IMR-90 (cell line): ENCODE measurements at regions not wholly inside any gene's neighbourhood (a gene's known extent, or its start where the extent isn't known, plus 50 kb on each side); places are given as distances from the start of the nearest gene placed in this dataset.

Experiments
- ATAC-seq: fragments of 200-7000 bp; cut with Tn5 transposase; 2 replicates; pipeline ENCODE4 v1.9.1; 2020; ENCODE audit warnings: low read depth, mild to moderate bottlenecking, moderate library complexity
- BruUV-seq: library from RNA; stranded (reverse); fragments of 400-500 nt; replicated peaks from 2 replicates; lab custom pipeline; 2021; lab: Mats Ljungman, UMichigan
- CTCF ChIA-PET: fragments of 300-600 bp; formaldehyde crosslinking; extraction: SDS; loops from one replicate; lab custom pipeline; 2021; ENCODE audit warnings: antibody characterized with exemption; lab: Yijun Ruan, JAX
- POLR2A ChIA-PET: fragments of 300-600 bp; sonication (Branson Sonifier 250); formaldehyde crosslinking; loops from one replicate; lab custom pipeline; 2022; ENCODE audit warnings: antibody characterized with exemption; ENCODE audit not compliant: unreplicated experiment; lab: Charles Lee
- DNase-seq: peaks from one replicate; pipeline ENCODE4 v3.0.0; 2013
- H2AFZ ChIP-seq: replicated peaks from 2 replicates; pipeline ENCODE3; 2013; ENCODE audit warnings: low read length, mild to moderate bottlenecking; ENCODE audit not compliant: poor library complexity
- H2AK5ac ChIP-seq: 2 replicates; pipeline ENCODE4 v1.6.1; 2013; ENCODE audit warnings: low read depth, low read length, inconsistent platforms
- H2AK9ac ChIP-seq: replicated peaks from 2 replicates; pipeline ENCODE3; 2013; ENCODE audit warnings: mild to moderate bottlenecking, low read depth, low read length, moderate library complexity; ENCODE audit not compliant: poor library complexity
- H2BK120ac ChIP-seq: 2 replicates; pipeline ENCODE4 v1.6.1; 2013; ENCODE audit warnings: low read depth, low read length, inconsistent platforms
- H2BK15ac ChIP-seq: 3 replicates; pipeline ENCODE4 v1.6.1; 2013; ENCODE audit warnings: low read depth, low read length, inconsistent platforms
- H2BK20ac ChIP-seq: 2 replicates; pipeline ENCODE4 v1.6.1; 2013; ENCODE audit warnings: low read depth, mild to moderate bottlenecking, inconsistent platforms, low read length, moderate library complexity
- H2BK5ac ChIP-seq: 2 replicates; pipeline ENCODE4 v1.6.1; 2013; ENCODE audit warnings: mild to moderate bottlenecking, low read depth, low read length, inconsistent platforms; ENCODE audit not compliant: poor library complexity, severe bottlenecking
- H3K14ac ChIP-seq: replicated peaks from 2 replicates; pipeline ENCODE4 v1.6.1; 2013; ENCODE audit warnings: low read depth, low read length, inconsistent platforms
- H3K18ac ChIP-seq: 2 replicates; pipeline ENCODE4 v1.6.1; 2013; ENCODE audit warnings: low read depth, low read length, control low read depth
- H3K23ac ChIP-seq: 2 replicates; pipeline ENCODE4 v1.6.1; 2013; ENCODE audit warnings: low read depth, low read length, inconsistent platforms
- H3K27ac ChIP-seq: 2 replicates; pipeline ENCODE4 v1.5.1; 2013; ENCODE audit warnings: mild to moderate bottlenecking, control low read depth, low read length; ENCODE audit not compliant: insufficient read depth
- H3K27me3 ChIP-seq: 2 replicates; pipeline ENCODE4 v1.6.1; 2013; ENCODE audit warnings: low read length; ENCODE audit not compliant: control insufficient read depth, insufficient read depth
- H3K36me3 ChIP-seq: 2 replicates; pipeline ENCODE4 v1.6.1; 2013; ENCODE audit warnings: low read length, mixed read lengths; ENCODE audit not compliant: control insufficient read depth, insufficient read depth
- H3K4ac ChIP-seq: 2 replicates; pipeline ENCODE4 v1.6.1; 2013; ENCODE audit warnings: low read depth, low read length, inconsistent platforms
- H3K4me1 ChIP-seq: 2 replicates; pipeline ENCODE4 v1.6.1; 2013; ENCODE audit warnings: low read length, mixed read lengths; ENCODE audit not compliant: control insufficient read depth, insufficient read depth
- H3K4me2 ChIP-seq: 2 replicates; pipeline ENCODE4 v1.6.1; 2013; ENCODE audit warnings: low read depth, mild to moderate bottlenecking, control low read depth, low read length, moderate library complexity
- H3K4me3 ChIP-seq: 2 replicates; pipeline ENCODE4 v1.5.1; 2013; ENCODE audit warnings: low read depth, mild to moderate bottlenecking, control low read depth, low read length, moderate library complexity; ENCODE audit not compliant: insufficient read depth
- H3K56ac ChIP-seq: 2 replicates; pipeline ENCODE4 v1.6.1; 2013; ENCODE audit warnings: low read length, inconsistent platforms; ENCODE audit not compliant: insufficient read depth; ENCODE audit errors: extremely low read depth
- H3K79me1 ChIP-seq, 2 experiments: 2 replicates each; pipeline ENCODE4 v1.6.1; 2013; ENCODE audit warnings: low read length in 2 of 2, inconsistent platforms in 1 of 2, low read depth in 1 of 2
- H3K9ac ChIP-seq: 2 replicates; pipeline ENCODE4 v1.6.1; 2013; ENCODE audit warnings: low read depth, low read length, control low read depth
- H3K9me1 ChIP-seq: 2 replicates; pipeline ENCODE4 v1.6.1; 2013; ENCODE audit warnings: low read length, inconsistent platforms; ENCODE audit not compliant: insufficient read depth
- H3K9me3 ChIP-seq: 2 replicates; pipeline ENCODE4 v1.6.1; 2013; ENCODE audit warnings: low read length; ENCODE audit not compliant: control insufficient read depth, insufficient read depth
- H4K20me1 ChIP-seq: 2 replicates; pipeline ENCODE4 v1.6.1; 2013; ENCODE audit warnings: low read length, inconsistent platforms; ENCODE audit not compliant: insufficient read depth
- H4K5ac ChIP-seq: 2 replicates; pipeline ENCODE4 v1.6.1; 2013; ENCODE audit warnings: mild to moderate bottlenecking, low read depth, low read length, control low read depth
- H4K8ac ChIP-seq, 2 experiments: 2 replicates each; pipeline ENCODE4 v1.6.1; 2013; ENCODE audit warnings: low read depth in 2 of 2, low read length in 2 of 2, control low read depth in 1 of 2, inconsistent platforms in 1 of 2
- H4K91ac ChIP-seq: 2 replicates; pipeline ENCODE4 v1.6.1; 2013; ENCODE audit warnings: low read depth, low read length, inconsistent platforms; ENCODE audit not compliant: insufficient read depth
- BHLHE40 ChIP-seq: fragments of 150-350 bp; IDR thresholded peaks from 2 replicates; pipeline ENCODE4 v1.6.1; 2016; ENCODE audit warnings: mild to moderate bottlenecking, low read depth, low read length
- CEBPB ChIP-seq: IDR thresholded peaks from 2 replicates; pipeline ENCODE4 v1.6.1; 2012; ENCODE audit warnings: low read depth, low read length, improper control_type of control experiment
- CHD1 ChIP-seq: IDR thresholded peaks from 2 replicates; pipeline ENCODE4 v1.6.1; 2012; ENCODE audit warnings: low read depth, low read length, improper control_type of control experiment
- MAFK ChIP-seq: IDR thresholded peaks from 2 replicates; pipeline ENCODE4 v1.6.1; 2012; ENCODE audit warnings: low read depth, low read length, improper control_type of control experiment
- MAZ ChIP-seq: IDR thresholded peaks from 2 replicates; pipeline ENCODE4 v1.6.1; 2012; ENCODE audit warnings: low read depth, mild to moderate bottlenecking, low read length, improper control_type of control experiment, moderate library complexity, borderline replicate concordance
- NFE2L2 ChIP-seq: fragments of 150-350 bp; IDR thresholded peaks from 2 replicates; pipeline ENCODE4 v1.6.1; 2016; ENCODE audit warnings: low read depth, mild to moderate bottlenecking, low read length
- RAD21 ChIP-seq: IDR thresholded peaks from 2 replicates; pipeline ENCODE4 v1.6.1; 2012; ENCODE audit warnings: low read length, improper control_type of control experiment
- RCOR1 ChIP-seq: IDR thresholded peaks from 2 replicates; pipeline ENCODE4 v1.6.1; 2012; ENCODE audit warnings: mild to moderate bottlenecking, low read length, improper control_type of control experiment; ENCODE audit not compliant: insufficient replicate concordance
- SMC3 ChIP-seq: fragments of 150-350 bp; IDR thresholded peaks from 2 replicates; pipeline ENCODE4 v1.6.1; 2016; ENCODE audit warnings: low read depth, mild to moderate bottlenecking, antibody characterized with exemption, low read length, moderate library complexity
- WGBS, 2 experiments: methylation state at CpG; one replicate each; pipeline versions ENCODE4 v1.1.5 to v1.1.7; 2013; ENCODE audit warnings: missing lambda C conversion rate in 2 of 2; ENCODE audit not compliant: insufficient read length in 1 of 2; ENCODE audit errors: extremely low coverage in 2 of 2; 5-methylcytosine and 5-hydroxymethylcytosine counted together
- dilution Hi-C: fragments of 300-500 bp; cut with HindIII; formaldehyde crosslinking; loops from one replicate; pipeline ENCODE4 v1.14.3; 2018; ENCODE audit warnings: low sequenced_read_pairs; ENCODE audit not compliant: unreplicated experiment
- in situ Hi-C: fragments of 300-500 bp; cut with MboI; formaldehyde crosslinking; loops from 3 replicates; pipeline ENCODE4 v1.14.3; 2019; ENCODE audit warnings: low sequenced_read_pairs, inconsistent platforms, mixed read lengths
- intact Hi-C: fragments of 100-400 bp; cut with micrococcal nuclease; formaldehyde crosslinking; loops from 2 replicates; pipeline ENCODE4 v1.10.0; 2022
- TF ChIP-seq, protein P1 (sequence below): fragments of 150-350 bp; IDR thresholded peaks from 2 replicates; pipeline ENCODE4 v1.6.1; 2016; ENCODE audit warnings: low read depth, mild to moderate bottlenecking, low read length, moderate library complexity, borderline replicate concordance
- TF ChIP-seq, protein P2 (sequence below): conservative IDR thresholded peaks from 2 replicates; pipeline ENCODE4 v1.5.1; 2012; ENCODE audit warnings: mild to moderate bottlenecking, low read depth, low read length, improper control_type of control experiment

DNA sequence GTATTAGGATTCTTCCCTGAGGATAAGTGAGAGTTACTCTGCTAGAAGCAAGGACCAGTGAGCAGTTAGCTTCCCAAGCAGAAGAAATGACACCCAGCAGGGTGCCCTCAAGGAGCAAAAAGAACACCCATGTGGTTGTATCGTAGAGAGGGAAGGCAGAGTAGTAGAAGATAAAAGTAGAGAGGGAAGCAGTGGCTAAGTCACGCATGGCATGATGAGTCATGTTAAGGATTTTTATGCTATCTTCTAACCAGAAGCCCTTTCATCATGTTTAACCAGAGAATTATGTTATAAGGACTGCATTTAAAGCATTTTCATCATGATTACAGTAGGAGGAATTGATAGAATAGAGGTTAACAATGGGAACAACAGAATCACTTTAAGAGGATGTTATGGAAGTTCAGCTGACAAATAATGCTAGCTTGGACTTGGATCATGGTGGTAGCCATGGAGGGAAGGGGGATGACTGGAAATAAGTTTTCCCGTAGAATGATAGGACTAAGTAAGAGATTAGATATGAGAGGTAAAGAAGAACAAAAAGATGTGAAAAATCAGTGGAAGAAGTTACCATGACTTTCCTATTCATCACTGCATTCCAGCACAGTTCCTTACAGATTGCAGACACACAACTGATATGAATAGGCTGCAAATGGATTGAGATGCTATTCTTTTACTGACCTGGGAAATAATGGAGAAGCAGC is 383.5 kb upstream of the INTU start (continued):
- TF ChIP-seq CHD1 (no peak), RAD21 (no peak)
- TF ChIP-seq, protein P1, sequence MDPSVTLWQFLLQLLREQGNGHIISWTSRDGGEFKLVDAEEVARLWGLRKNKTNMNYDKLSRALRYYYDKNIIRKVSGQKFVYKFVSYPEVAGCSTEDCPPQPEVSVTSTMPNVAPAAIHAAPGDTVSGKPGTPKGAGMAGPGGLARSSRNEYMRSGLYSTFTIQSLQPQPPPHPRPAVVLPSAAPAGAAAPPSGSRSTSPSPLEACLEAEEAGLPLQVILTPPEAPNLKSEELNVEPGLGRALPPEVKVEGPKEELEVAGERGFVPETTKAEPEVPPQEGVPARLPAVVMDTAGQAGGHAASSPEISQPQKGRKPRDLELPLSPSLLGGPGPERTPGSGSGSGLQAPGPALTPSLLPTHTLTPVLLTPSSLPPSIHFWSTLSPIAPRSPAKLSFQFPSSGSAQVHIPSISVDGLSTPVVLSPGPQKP: no peak

DNA sequence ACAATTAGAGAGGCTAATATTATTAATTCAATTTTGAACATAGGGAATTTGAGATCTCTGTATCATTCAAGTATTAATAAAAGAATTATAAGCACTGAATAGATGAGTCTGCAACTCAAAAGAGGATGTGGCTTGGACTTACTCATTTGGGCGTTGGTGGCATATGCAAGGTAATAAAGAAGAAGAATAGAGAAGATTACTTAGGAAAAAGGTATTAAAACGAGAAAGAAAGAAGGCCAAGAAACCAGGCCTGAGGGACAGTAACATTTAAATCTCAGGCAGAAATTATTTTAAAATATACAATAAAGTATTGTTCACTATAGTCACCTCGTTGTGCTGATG is 383.0 kb upstream of the INTU start:
- Histone ChIP-seq H4K8ac (no peak overlapping the region), H3K9me3 (no peaks in the 10 kb centered on the region), H3K36me3 (no peaks in the 10 kb centered on the region), H2BK15ac (no peak overlapping the region), H2BK20ac (no peak overlapping the region), H3K23ac (no peak overlapping the region), H3K4me2 (no peak overlapping the region), H3K4ac (no peak overlapping the region), H3K9ac (no peak overlapping the region), H3K18ac (no peak overlapping the region), H3K4me1 (no peaks in the 10 kb centered on the region), H2BK120ac (no peak overlapping the region), H3K27ac (no peak overlapping the region), H2AFZ (no peak overlapping the region), H4K5ac (no peak overlapping the region), H2AK9ac (no peak overlapping the region), H4K20me1 (no peaks in the 10 kb centered on the region), H3K56ac (no peak overlapping the region), H3K27me3 (no peaks in the 10 kb centered on the region), H2BK5ac (no peak overlapping the region), H2AK5ac (no peak overlapping the region), H4K91ac (no peak overlapping the region), H3K14ac (no peak overlapping the region), H3K79me1 (no peaks in the 10 kb centered on the region), H3K4me3 (no peak overlapping the region), H3K9me1 (no peaks in the 10 kb centered on the region)
- DNase-seq: no peak
- ChIA-PET POLR2A (no interaction called here), CTCF (no interaction called here)
- no CpG with 5 or more reads among the region's 3 CpGs for WGBS, 2 experiments
- intact Hi-C loops (no loop called here), in situ Hi-C loops (no loop called here), dilution Hi-C loops (no loop called here)
- no peak for ATAC-seq
- BruUV-seq: no TSS peak
- TF ChIP-seq MAZ (no peak), MAFK (no peak), NFE2L2 (no peak), BHLHE40 (no peak), RAD21 (no peak), RCOR1 (no peak), SMC3 (no peak), CHD1 (no peak), CEBPB (no peak)
- TF ChIP-seq, protein P2, sequence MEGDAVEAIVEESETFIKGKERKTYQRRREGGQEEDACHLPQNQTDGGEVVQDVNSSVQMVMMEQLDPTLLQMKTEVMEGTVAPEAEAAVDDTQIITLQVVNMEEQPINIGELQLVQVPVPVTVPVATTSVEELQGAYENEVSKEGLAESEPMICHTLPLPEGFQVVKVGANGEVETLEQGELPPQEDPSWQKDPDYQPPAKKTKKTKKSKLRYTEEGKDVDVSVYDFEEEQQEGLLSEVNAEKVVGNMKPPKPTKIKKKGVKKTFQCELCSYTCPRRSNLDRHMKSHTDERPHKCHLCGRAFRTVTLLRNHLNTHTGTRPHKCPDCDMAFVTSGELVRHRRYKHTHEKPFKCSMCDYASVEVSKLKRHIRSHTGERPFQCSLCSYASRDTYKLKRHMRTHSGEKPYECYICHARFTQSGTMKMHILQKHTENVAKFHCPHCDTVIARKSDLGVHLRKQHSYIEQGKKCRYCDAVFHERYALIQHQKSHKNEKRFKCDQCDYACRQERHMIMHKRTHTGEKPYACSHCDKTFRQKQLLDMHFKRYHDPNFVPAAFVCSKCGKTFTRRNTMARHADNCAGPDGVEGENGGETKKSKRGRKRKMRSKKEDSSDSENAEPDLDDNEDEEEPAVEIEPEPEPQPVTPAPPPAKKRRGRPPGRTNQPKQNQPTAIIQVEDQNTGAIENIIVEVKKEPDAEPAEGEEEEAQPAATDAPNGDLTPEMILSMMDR: no peak
- TF ChIP-seq, protein P1: no peak
